GM12864 (cell line): ENCODE measurements at regions not wholly inside any gene's neighbourhood (a gene's known extent, or its start where the extent isn't known, plus 50 kb on each side); places are given as distances from the start of the nearest gene placed in this dataset.
A peak's percentile ranks its signal among the peaks of the same experiment; 100 is the strongest.

Experiments
- DNase-seq: peaks from one replicate; pipeline ENCODE4 v3.0.0-alpha.2; 2011; ENCODE audit warnings: low read depth
- H3K4me3 ChIP-seq: 2 replicates; pipeline ENCODE4 v1.5.1; 2011; ENCODE audit warnings: mild to moderate bottlenecking, low read depth, low read length, control low read depth
- CTCF ChIP-seq: IDR thresholded peaks from 2 replicates; pipeline ENCODE4 v1.5.1; 2011; ENCODE audit warnings: low read depth, mild to moderate bottlenecking, moderate library complexity, low read length, control low read depth, inconsistent platforms; ENCODE audit errors: missing control alignments

GRCh38 chr13:73945382-73945781 lies 188.8 kb downstream of the KLF12 start:
- no peak for DNase-seq

GRCh38 chr13:73943965-73944233 lies 190.3 kb downstream of the KLF12 start:
- no peak for TF ChIP-seq CTCF
- no peak for DNase-seq
- no peak overlapping the region for H3K4me3 ChIP-seq

More at GRCh38 chr13:73945382-73945781, 188.8 kb downstream of the KLF12 start:
- TF ChIP-seq CTCF = no peak
- H3K4me3 ChIP-seq = no peak overlapping the region

GRCh38 chr13:73943137-73943964 lies 190.9 kb downstream of the KLF12 start:
- no peak for TF ChIP-seq CTCF
- no peak for DNase-seq

GRCh38 chr13:73941752-73942151 lies 192.5 kb downstream of the KLF12 start:
- H3K4me3 ChIP-seq = no peak overlapping the region
- DNase-seq = no peak
- TF ChIP-seq CTCF = no peak

More at GRCh38 chr13:73943137-73943964, 190.9 kb downstream of the KLF12 start:
- no peak overlapping the region for H3K4me3 ChIP-seq

GRCh38 chr13:73940098-73940497 lies 194.1 kb downstream of the KLF12 start:
- TF ChIP-seq CTCF = peak; percentile 24
- DNase-seq = no peak
- no peak overlapping the region for H3K4me3 ChIP-seq

GRCh38 chr13:73939603-73940002 lies 194.6 kb downstream of the KLF12 start:
- no peak for TF ChIP-seq CTCF
- H3K4me3 ChIP-seq = no peak overlapping the region
- DNase-seq = no peak

GRCh38 chr13:73939071-73939380 lies 195.2 kb downstream of the KLF12 start:
- H3K4me3 ChIP-seq = no peak overlapping the region
- no peak for TF ChIP-seq CTCF
- DNase-seq = no peak
